ENCODE measurements at regions not wholly inside any gene's neighbourhood (a gene's known extent, or its start where the extent isn't known, plus 50 kb on each side); places are given as distances from the start of the nearest gene placed in this dataset.

DNA sequence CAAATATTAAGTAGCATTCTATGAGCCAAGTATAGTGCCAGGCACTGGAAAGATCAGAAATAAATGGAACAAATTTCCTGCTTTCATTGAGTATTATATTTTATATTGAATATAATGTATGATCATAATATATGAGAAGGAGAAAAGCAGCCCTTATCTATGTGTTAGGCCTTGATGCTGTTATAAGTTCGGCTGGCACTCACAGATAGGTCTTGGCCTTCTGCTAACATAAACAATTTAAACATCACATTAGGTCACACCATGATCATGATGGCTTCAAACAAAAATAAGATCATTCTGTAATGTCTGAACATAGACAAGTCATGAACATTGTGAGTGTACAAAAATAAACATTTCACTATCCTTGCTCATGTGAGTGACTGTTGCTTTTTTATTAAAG, 584.0 kb upstream of the ZNF385D start:
- DNase-seq: no peak

DNA sequence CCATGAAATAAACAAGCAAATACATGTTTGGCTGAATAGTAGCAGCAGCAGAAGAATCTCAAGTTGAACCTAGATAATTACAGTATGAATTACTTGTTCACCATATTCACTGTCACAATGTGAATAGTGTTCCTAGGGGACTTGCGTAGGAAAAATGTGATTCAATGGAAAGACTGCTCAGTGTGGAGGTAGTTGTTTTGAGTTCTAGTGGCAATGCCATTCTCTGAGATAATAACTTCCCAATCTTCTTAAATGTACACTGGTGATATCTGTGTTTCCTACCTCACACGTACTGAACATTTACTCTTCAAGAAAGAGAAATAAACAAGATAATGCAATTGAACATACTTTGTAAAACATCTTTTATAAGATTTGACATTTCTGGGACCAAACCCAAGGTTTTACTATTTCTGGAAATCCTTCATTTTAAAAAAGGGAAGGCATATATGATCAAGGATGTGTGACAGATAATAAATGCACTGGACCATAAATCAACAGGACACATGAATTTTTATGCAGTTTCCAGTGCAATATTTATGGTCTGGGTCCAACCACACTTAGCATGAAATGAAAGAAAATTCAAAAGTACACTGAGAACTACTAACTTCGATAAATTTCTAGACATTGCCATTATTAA, 598.3 kb upstream of the ZNF385D start:
- no peak for DNase-seq

DNA sequence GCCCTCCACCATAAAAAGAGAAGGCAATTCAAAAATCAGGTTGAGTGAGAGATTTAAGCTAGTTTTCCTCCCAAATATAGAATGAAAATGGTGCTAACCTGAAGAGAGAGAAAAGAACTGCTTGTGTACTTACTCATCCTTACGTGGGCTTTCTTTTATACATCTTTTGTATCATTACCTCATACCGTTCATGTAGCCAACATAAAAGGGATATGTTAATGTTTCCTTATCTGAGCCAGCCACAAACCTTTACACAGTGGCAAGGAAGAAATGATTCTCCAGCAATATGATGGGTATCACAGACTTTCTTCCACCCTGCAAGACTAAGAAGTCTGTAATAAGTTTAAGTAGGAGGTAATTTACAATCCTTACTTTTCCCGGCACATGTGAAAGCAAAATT, 600.8 kb upstream of the ZNF385D start:
- DNase-seq: no peak

DNA sequence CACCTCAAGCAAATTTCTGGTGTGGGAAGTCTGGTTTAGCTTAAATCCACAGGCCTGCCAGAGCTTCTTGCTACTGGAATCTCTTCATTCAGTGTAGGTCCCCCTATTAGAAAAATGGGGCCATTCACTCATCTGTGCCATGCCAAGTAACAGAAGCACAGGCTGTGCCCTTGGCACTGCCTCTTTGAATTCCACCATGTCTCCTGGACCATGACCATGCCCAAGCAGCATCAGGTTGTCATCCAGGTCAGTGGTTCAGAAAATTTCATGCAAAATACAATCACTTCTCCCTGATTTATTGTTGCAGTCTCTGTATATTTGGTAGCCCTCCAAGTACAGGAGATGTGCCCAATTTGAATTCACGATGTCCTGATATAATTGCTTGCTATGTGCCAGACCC, 602.1 kb upstream of the ZNF385D start:
- no peak for DNase-seq

DNA sequence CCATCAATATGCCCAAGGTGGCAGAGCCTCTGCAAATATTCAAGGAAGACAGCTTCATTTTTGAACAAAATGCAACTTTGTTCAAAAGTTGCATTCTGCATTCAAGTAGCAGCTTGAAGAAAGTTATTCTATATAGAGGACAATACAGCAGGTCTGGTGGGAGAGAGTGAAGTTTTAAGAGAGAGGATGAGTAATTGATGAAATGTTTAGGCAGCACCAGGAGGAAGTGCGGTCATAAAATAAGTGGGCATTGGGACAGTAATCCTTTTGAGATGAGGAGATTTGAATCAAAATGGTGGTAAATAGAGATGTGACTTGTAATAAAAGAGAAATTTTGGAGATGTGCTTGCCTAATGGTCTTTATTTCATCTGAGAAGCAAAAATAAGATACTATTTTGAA, 607.3 kb upstream of the ZNF385D start:
- no peak for DNase-seq

DNA sequence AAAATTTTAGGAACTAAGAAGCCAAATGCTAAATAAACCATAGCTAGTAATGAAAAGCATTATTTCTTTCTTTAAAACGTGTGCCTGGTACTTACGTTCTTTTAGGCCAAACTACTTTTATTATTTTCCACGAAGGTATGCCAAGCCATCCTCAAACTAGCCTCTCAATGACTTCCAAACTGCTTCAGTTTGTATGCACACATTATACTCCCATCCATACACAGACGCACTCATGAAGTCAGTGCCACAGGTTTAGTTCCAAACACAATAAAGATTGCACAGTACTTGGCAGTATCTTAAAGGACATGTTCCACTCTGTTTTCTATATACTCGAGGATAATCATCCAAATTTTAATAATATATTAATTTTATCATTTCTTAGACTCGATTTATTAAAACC, 609.2 kb upstream of the ZNF385D start:
- DNase-seq: no peak

DNA sequence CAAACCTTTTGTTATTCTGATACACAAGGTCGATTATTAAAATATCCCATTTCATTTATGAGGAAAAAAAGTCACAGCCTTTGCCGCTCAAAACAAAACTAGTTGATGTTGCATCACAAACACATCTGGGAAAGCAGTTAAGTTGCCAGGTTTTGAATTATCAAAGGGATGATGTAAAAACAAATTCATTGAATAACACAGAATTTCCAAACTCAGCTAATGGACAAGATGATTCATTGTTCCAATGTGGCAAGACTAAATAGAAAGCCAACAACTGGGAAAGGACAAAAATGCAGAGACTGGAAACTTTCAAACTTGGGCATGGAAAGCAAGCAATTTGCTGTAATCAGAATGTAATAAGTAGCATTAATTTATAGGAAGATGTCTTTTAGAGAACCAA, 610.0 kb upstream of the ZNF385D start:
- DNase-seq: no peak

DNA sequence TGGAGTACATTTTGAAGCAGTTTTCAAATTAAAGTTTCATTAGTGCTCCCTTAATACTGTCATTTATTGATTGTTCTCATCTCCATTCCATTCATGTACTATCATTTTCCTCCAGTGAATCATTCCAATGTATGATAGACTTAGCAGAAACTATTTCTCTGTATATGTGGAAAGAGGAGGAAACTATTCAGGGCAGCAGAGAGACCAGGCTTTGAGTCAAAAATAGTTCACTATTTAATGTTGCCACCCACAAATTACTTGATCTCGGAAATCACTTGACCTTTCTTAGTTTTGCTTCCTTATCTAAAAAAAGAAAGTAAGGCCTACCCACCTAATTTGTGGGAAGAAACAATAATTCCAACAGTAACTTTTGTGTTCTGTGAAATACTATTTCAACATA, 610.5 kb upstream of the ZNF385D start:
- DNase-seq: no peak

DNA sequence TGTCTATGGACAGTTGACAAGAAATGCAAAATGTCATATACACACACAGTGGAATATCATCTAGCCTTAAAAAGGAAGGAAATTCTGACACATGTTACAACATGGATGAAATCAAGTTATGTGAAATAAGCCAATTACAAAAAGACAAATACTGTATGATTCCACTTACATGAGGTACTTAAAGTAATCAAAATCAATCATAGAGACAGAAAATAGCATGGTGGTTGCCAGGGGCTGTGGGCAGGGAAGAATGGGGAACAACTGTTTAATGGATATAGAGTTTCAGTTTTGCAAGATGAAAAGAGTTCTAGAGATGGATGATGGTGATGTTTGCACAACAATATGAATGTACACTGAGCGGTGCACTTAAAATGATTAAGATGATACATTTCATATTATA, 613.8 kb upstream of the ZNF385D start:
- DNase-seq: no peak

DNA sequence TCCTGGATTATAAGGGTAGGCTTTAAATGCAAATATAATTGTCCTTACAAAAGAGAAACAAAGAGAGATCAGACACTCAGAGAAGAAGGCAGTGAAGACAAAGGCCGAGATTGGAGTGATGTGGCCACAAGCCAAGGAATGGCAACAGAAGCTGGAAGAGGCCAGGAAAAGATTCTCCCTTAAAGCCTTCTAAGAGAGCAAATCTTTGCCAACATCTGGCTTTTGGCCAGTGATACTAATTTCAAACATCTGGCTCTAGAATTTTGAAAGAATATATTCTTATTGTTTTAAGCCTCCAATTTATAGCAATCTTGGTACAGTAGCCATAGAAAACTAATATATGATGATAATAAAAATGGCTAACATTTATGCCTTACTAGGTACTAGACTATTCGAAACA, 615.8 kb upstream of the ZNF385D start:
- no peak for DNase-seq

DNA sequence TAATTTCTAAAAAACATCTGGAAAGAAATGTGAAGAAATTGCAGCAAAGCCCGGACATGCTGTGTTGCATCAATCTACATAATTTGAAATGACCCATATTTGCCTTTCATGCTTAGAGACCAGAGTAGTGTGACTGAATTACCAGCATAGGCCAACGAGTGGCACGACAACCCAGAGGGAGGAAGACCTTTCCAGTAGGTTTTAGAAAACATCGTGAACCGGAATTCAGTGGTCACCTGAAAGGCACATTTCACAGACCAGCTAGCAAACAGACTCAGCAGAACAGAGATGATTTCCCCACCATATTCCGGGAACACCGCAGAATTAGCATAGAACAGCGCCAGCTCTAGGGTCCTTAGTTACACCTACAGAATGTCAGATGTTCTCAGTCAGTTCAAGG, 620.0 kb upstream of the ZNF385D start:
- DNase-seq: no peak

DNA sequence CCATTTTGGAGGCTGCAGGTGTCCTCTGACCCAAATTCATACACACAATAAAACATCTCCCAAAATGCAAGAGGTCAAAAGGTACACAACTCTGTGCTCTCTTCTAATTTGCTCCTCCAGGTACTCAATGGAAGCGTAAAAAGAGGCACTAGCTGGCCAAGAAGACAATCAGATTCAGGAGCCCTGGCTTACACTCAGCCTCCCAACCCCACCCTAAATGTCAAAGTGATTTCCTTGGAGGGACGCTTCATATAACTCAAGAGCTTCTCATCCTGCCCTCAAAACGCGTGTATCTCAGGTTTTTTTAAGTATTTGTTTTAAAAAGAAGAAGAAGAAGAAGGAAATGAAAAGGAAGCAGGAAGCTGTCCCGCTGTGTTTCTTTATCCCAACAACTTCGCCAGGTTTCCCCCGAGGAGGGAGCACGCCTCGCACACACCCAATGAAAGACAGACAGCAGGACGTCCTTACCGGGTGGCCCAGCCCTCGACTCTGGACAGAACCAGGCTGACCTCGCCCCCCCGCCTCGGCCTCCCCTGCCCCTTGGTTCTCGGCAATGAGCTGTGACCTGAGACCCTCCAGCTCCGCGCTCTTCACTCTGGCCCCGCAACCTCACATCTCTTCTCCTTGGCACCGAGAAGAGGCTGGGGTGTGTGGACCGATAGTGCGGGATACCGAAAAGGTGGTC, 620.7 kb upstream of the ZNF385D start:
- DNase-seq: no peak

DNA sequence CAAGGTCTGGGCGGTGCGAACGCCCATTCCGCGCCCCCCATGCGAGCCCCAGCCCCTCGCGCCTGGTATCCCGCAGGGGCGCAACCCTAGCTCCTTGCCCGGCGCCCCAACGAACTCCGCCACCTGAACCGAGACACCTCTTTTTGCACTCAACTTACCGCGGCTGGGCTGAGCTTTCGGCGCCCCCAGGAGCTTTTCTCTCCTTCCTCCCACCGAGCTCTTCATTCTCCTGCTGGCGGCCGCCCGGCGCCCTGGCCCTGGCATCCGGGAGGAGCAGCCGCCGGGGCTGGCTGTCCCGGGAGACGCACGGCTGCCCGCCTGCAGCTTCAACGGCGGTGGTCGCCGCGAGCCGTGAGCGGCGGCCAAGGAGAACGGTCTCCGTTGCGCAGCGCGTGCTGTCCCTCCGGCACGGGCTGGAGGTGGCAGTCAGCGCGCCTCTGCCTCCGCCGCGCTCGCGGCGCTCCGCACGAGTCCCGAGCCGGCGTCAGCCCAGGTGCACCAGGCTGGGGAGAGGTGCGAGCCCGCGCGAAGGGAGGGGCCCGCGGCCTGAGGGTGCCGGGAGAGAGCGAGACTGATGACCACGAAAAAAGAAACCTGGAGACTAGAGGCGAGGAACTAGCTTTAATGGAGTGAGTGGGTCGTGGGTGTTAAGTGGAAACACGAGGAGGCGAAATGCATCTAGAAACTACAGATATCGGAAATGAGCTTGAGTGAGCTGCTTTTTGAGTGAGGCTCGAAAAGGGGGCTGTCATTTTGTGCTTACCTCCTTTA, 621.5 kb upstream of the ZNF385D start:
- DNase-seq: no peak

DNA sequence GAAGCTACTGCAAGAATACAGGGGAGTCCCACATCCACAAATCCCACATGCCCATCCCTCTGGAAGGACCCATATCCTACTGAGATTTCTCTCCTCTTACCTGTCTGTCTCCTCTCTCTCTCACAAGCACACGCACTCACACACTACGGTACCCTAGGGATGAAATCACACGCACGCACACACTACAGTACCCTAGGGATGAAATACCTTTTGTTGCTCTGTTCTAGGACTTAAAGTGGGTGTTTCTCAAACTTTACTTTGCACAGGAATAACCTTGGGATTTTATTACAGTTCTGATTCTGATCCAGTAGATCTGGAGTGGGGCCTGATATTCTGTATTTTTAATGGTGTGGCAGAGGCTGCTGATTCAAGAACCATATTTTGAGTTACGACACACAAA, 622.2 kb upstream of the ZNF385D start:
- no peak for DNase-seq

DNA sequence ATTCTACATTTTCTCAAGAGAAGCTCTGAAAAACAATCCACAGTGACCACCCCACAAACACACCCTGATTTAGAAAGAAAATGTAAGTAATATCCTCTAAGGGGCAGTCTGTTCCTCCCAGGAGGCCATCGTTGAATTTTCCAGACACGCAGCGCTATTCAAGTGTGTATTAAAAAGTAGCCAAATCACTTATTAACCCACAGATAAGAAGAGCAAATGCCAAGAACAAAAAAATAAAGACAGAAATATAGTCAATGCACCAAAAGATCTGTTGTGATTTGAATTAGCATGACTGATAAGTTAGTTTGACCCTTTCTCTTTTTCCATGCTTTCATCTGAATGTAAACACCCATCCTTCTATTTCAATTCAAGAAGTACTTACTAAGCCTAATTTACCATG, 622.8 kb upstream of the ZNF385D start:
- DNase-seq: no peak

DNA sequence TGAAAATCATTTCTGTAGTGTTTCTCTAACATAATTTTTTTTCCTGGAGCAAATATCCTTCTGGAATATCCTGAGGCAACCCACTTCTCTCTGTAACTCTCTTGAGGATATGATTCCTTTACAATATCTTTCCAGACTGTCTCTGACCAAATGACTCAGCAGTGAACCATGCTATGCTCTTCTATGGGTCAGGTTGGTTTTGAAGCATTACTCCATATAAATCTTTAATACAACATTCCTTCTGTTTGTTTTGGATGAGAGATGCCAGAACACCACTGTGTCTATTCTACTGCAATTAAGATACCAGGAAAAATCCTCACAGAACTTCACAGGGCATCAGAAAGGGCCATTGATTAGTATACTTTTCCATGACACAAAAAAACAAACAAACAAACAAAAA, 626.4 kb upstream of the ZNF385D start:
- no peak for DNase-seq

DNA sequence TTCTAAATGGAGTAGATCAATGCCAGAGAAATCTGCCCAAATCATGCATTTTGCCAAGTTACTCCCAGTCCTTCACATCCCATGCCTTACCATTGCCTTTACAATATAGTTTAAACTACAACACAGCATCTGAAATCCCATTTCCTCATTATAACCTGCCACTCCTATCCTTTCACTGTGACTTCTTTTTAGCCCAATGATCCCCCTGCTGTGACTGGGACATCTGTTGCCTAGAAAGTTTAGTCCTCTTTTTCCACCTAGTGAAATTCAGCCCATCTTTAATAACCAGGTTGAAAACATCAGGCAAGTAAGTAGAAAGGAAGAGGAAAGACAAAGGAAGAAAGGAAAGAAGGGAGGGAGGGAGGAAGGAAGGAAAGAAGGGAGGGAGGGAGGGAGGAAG, 627.9 kb upstream of the ZNF385D start:
- no peak for DNase-seq

DNA sequence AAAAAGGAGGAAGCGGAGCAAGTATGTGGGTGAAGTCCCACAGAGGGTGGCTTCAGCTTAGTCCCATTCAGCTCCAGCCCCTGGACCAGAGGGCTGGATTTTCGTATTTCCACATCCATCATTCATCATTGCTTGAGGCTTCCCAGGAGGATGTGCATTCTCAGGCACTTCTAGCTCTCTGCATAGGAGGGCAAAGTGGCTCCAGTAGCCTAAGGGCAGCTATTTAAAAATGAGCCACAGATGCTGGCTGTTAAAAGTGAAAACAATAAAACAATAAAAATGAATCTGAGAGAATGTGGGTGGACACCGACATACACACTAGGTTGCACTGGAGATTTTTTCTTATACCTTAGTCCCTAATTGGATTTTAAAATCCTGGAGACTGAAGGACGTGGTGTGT, 629.2 kb upstream of the ZNF385D start:
- no peak for DNase-seq

DNA sequence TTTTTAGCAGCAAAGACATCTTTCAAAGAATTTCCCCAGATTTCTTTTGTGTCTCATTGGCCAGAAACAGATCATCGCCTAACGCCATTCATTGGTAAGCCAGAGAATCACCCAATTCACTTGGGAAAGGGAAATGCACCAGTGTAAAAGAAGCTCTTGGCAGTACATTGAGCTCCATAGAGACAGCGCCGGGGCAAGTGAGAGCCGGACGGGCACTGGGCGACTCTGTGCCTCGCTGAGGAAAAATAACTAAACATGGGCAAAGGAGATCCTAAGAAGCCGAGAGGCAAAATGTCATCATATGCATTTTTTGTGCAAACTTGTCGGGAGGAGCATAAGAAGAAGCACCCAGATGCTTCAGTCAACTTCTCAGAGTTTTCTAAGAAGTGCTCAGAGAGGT, 630.6 kb upstream of the ZNF385D start:
- peak; percentile 14 for DNase-seq

DNA sequence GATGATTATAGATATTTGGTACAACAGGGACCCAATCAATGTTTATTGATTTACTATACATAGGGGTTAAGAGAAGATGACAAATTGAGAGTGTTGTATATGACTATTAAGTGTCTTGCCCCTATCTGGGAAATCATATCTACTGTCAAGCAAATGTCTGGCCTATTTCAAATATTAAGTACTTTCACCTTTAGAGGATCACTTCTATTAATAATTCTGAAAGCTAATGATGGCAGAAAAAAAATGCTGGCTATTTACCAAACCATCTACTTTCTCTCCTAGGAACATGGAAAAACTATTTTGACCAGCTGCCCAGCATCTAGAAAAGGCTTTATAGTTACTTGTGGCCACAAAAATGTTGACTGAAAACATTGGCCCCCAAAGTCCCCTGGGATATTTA, 632.3 kb upstream of the ZNF385D start:
- no peak for DNase-seq

DNA sequence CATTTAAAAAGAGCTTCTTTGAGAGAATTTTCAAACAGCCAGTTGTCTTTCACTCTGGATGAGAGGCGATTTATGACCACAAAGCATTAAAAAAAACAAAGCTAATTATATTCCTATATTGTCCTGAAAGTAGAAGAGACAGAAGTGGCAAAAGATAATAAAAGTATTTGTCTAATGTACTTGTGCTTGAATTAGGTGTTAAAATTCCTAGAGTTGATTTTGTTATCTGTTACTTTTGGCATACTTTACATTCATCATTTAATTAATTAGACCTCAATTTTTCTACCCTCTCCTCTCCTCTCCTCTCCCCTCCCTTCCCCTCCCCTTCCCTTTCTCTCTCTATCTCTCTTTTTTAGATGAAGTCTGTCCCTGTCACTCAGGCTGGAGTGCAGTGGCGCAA, 635.1 kb upstream of the ZNF385D start:
- DNase-seq: no peak

DNA sequence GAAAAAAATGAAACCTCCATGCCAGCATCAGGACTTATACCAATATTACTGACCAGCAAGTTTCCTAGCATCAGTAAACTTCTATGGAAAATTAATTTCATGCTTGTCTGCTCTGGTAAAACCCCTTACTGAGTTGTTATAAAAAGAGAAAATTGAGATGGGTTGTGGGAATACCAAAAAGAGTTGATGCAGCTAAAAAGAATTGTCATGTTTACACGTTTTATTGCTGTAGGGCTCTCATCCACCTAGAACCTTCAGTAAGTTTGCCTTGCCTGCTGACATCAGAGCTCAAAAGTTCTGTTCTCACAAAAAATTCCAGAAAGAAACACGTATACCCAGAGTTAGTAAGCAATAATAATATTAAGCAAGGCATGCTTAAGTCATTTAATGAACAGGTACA, 641.3 kb upstream of the ZNF385D start:
- no peak for DNase-seq

DNA sequence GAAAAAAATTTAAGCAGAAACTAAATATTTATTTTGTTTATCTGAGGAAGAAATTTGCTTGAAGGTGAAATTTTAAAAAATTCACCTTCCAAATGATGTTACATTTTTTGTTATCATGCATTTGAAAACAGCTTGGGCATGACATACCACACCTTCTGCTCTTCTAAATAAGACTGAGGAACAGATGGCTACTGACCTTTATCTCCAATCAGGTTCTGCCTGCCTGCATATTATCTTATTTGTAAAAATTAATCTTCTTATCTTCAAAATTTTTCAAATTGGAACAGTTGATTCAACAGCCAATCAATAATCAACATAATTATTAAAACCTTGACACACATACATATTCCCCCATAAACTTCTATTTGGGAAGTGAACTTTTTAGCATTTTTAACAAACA, 641.8 kb upstream of the ZNF385D start:
- DNase-seq: no peak

DNA sequence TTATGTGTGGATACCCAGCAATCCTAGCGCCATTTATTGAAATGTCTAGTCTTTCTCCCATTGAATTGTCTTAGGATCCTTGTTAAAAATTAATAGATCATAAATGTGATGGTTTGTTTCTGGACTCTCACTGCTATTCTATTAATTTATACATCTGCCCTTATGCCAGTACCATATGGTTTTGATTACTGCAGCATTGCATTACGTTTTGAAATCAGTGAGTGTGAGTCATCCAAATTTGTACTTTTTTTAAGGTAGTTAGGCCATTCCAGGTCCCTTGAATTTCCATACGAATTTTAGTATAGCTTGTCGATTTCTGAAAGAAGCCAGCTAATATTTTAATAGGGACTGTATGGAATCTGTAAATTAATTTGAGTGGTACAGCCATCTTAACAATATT, 648.6 kb upstream of the ZNF385D start:
- no peak for DNase-seq

DNA sequence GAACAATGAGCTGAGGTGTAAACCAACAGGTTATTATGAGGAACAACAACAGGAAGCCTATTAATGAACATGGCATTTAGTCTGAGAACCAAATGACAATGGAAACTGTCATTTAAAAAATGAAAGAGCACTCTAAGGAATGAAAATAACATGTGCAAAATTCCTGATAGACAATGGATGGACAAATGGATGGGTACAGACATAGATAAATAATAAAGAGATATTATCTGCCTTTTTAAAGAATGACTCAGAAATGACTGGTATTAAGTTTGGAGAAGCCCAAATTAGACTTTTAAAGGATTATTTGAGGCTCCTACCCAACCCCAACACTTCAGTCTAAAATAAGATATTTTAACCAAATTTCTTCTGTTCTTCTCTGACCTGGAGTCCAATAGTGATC, 650.5 kb upstream of the ZNF385D start:
- DNase-seq: no peak
